AG09319 (cell line): ENCODE measurements at regions not wholly inside any gene's neighbourhood (a gene's known extent, or its start where the extent isn't known, plus 50 kb on each side); places are given as distances from the start of the nearest gene placed in this dataset.

ENCODE experiments used
- DNase-seq: peaks from one replicate; pipeline ENCODE4 v3.0.0-alpha.2; 2010; ENCODE audit warnings: low read depth; ENCODE audit errors: extremely low read depth
- TF ChIP-seq, protein P1 (sequence below): IDR thresholded peaks from 2 replicates; pipeline ENCODE4 v1.5.1; 2011; ENCODE audit warnings: low read depth, mild to moderate bottlenecking, inconsistent platforms, low read length, moderate library complexity

- DNase-seq: no peak
- TF ChIP-seq, protein P1, sequence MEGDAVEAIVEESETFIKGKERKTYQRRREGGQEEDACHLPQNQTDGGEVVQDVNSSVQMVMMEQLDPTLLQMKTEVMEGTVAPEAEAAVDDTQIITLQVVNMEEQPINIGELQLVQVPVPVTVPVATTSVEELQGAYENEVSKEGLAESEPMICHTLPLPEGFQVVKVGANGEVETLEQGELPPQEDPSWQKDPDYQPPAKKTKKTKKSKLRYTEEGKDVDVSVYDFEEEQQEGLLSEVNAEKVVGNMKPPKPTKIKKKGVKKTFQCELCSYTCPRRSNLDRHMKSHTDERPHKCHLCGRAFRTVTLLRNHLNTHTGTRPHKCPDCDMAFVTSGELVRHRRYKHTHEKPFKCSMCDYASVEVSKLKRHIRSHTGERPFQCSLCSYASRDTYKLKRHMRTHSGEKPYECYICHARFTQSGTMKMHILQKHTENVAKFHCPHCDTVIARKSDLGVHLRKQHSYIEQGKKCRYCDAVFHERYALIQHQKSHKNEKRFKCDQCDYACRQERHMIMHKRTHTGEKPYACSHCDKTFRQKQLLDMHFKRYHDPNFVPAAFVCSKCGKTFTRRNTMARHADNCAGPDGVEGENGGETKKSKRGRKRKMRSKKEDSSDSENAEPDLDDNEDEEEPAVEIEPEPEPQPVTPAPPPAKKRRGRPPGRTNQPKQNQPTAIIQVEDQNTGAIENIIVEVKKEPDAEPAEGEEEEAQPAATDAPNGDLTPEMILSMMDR: no peak
Measured at GRCh38 chr6:170045981-170046667, 244.8 kb downstream of the DLL1 start.

GRCh38 chr6:170045563-170045960, 245.3 kb downstream of the DLL1 start:
- TF ChIP-seq, protein P1: no peak
- no peak for DNase-seq

DNA sequence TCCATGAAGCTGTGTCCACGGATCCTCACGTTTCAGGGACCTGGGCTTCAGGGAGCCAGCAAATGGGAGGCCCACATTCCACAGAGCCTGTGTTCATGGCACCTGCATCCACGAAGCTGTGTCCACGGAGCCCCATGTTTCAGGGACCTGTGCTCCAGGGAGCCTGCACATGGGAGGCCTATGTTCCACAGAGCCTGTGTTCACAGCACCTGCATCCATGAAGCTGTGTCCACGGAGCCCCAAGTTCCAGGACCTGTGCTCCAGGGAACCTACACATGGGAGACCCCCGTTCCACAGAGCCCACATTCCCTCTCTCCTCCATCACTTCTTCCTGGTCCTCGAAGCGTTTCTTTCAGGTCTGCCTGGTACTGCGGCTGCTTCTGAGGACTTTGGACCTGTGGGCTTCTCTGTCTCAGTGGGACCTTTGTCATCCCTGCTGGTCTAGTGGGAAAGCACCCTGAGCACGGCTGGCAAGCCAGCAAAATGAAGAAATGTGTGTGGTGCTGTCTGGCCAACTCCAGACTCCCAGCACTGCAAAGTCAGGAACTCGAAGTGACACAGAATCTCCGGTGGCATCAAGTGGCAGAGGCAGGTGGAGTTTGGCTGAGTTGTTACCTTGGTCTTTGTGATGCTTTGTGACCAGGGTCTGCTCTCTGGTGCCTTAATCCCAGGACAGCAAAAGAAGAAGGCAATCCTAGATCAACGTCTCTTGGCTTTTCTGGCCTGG, 245.9 kb downstream of the DLL1 start:
- no peak for DNase-seq
- TF ChIP-seq, protein P1: no peak

- DNase-seq: no peak
- TF ChIP-seq, protein P1: no peak
Measured at GRCh38 chr6:170043881-170044790, 246.7 kb downstream of the DLL1 start.

GRCh38 chr6:170043150-170043819, 247.6 kb downstream of the DLL1 start:
- TF ChIP-seq, protein P1: no peak
- DNase-seq: no peak

- DNase-seq: no peak
- TF ChIP-seq, protein P1: no peak
Measured at GRCh38 chr6:170042596-170043118, 248.2 kb downstream of the DLL1 start.
